ENCODE measurements at regions not wholly inside any gene's neighbourhood (a gene's known extent, or its start where the extent isn't known, plus 50 kb on each side); places are given as distances from the start of the nearest gene placed in this dataset.
A peak's percentile ranks its signal among the peaks of the same experiment; 100 is the strongest.
"Not testable (repeated sequence)": the region's sequence is repeated elsewhere in the genome, so short reads cannot be mapped to it uniquely, and the experiment has no call there.

- peak; percentile 70 for DNase-seq (ENCODE audit: low spot score)
Observed at GRCh38 chr12:89880690-89881350, 172.2 kb upstream of the ATP2B1 start.

DNA sequence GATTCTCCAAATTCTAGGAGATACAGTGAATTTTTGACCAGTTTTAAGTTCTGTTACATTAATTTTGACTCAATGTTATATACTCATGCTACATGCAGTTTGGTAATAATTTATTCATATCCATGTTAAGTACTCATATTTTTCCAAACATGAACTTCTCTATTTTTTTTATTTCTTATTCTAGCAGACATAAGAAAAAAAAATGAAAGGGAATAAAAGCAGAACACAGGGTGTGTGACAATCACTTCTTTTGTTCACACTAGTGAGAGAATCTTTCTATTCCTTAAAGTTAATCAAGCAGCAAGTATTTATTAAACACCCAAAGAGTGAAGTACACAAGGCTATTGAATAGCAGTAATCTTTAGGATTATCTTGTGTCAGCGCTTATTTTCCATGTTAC, 171.1 kb upstream of the ATP2B1 start:
- no peak for DNase-seq (ENCODE audit: low spot score)

DNA sequence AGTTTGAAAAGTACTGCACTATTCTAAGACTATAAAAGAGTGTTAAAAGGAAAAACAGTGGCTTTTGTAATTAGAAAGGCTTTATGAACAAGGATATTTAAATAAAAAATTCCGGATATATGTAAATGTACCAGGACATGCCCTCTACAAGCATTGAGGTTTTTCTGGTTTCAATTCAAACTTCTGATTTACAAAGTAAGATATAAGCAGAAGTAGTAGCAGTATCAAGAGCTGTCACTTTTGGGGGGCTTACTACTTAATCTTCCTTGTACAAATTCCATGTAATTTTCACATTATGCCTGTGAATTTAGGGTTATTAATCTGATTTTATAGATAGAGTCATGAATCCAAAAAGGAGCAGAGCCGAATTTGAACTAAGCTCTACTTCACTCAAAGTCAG, 170.3 kb upstream of the ATP2B1 start:
- no peak for DNase-seq (ENCODE audit: low spot score)

DNA sequence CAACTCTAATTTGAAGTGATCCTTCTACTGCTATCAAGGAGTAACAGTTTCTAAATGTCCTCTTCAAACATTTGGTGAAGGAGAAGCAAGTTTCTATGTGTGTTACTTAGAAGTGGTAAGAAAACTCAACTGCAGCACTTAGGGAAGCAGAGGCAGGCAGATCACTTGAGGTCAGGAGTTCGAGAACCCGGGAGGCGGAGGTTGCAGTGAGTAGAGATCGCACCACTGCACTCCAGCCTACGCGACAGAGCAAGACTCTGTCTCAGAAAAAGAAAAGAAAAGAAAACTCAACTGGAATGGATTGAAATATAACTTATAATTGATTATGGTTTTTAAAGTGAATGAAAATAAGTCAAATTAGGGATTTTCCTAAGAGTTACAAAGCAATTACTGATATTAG, 169.7 kb upstream of the ATP2B1 start:
- DNase-seq (ENCODE audit: low spot score), result no peak

DNA sequence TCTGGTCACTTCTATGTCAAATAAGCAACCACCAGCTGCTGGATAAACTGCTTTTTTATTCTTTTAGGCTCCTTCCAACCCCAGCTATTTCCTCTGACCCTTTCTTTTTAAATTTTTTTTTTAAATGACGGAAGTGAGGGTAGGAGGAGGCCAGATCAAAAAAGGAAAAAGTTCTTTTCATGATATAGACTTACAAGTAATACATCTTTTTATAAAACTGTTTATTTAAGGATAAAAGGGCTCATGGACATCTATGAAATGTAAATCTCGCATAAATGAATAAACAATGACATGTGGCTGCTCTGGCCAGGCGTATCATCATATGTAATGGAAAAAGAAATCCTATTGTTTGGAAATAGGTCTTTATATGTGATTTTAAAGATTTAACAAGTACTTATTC, 169.0 kb upstream of the ATP2B1 start:
- no peak for DNase-seq (ENCODE audit: low spot score)

GRCh38 chr12:89877136-89877535, 168.5 kb upstream of the ATP2B1 start:
- no peak for DNase-seq (ENCODE audit: low spot score)

- no peak for DNase-seq (ENCODE audit: low spot score)
Observed at GRCh38 chr12:89875809-89876208, 167.2 kb upstream of the ATP2B1 start.

- no peak for DNase-seq (ENCODE audit: low spot score)
Observed at GRCh38 chr12:89875225-89875624, 166.6 kb upstream of the ATP2B1 start.

DNA sequence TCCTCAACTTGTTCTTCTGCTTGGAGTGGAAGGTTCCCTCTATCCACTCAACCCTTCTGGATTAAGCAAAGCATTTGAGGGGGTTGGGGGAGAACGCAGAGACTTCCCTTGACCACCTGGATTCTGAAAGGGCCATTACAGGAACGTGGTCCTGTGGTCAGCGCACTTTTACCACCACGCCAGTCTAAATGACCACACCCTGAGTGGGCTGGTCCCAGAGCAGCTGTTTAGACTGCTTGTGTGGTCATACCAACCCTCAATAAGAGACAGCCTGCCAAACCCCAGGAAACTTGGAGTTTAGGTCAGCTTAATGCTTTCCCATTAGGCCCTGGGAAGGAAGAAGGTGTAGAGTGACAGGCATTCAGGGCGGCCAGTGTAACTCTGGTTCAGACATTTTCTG, 165.5 kb upstream of the ATP2B1 start:
- no peak for DNase-seq (ENCODE audit: low spot score)

DNA sequence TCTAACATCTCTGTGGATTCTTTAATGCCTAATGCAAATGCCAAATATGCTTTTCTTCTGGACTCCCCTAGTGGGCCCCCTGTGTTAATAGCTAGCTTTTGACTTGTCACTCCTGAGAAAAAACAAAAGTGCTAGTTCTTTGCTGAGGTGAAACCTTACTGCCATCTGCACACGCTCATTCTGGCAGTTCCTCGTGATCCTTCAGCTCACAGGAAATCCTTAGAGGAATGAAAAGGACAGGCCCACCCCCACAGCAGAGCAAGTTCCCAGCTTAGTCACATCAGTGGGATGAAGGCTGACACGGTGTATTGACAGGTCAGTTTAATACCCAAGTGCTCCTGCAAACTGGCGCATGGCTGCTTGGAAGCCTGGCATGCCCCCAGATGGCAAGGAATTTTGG, 165.1 kb upstream of the ATP2B1 start:
- DNase-seq (ENCODE audit: low spot score), result no peak

DNA sequence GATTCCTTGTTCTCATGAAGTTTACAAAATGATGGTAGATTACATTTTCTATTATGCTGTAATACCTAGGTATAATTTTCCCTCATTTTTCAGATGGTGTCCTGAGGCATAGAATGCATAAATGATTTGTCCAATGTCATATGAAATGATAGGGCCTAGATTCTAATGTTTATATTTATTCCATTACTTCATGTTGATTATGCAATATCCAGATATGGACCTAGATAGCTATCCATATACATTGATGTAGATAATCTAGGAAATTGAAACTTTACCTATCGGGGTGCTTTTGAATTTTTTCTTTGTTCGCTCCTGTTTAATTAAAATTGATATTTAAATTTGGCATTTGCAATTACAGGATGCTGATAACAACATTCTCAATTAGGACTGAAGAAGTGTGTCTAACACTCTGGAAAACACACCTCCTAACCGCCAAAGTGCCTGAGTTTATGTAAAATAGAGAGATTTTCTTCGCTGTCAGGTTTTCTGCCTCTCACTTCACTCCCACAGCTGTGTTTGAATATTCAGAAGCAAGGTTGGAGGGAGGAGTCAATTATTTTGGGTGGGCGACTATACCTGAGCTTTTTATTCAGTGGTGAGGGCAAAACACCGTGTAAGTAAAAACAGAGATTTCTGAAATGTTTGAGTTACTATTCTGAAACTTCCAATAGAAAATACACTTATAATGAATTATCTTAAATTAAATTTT, 164.4 kb upstream of the ATP2B1 start:
- no peak for DNase-seq (ENCODE audit: low spot score)

- DNase-seq (ENCODE audit: low spot score), result no peak
Observed at GRCh38 chr12:89870413-89871184, 162.0 kb upstream of the ATP2B1 start.

GRCh38 chr12:89867611-89868010, 159.0 kb upstream of the ATP2B1 start:
- not testable (repeated sequence) for DNase-seq (ENCODE audit: low spot score)

- no peak for DNase-seq (ENCODE audit: low spot score)
Observed at GRCh38 chr12:89864411-89864810, 155.8 kb upstream of the ATP2B1 start.

- DNase-seq (ENCODE audit: low spot score), result peak; percentile 63
Observed at GRCh38 chr12:89863968-89864367, 155.3 kb upstream of the ATP2B1 start.

DNA sequence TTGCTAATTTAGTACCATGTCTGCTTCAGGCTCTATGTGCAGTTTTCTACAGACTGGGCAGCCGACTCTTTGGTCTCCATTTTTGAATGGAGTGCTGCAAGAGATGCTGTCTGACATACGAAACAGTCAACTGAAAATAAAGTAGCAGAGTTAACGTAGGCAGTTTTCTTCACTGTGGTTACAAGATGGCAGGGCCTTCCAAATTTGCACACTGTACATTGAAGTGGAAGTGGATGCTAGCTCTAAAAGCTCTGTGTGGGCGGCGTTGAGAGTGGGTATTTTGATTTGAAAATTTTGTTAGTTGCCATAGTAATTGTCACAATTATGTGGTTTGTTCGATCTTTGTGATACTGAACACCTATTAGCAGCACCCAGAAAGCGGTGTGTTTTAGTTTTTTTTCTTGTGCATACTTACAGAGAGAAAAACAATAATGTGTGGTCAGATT, 154.9 kb upstream of the ATP2B1 start:
- peak; percentile 65 for DNase-seq (ENCODE audit: low spot score)

GRCh38 chr12:89862511-89863445, 154.1 kb upstream of the ATP2B1 start:
- peak; percentile 73 for DNase-seq (ENCODE audit: low spot score)

GRCh38 chr12:89861086-89861485, 152.4 kb upstream of the ATP2B1 start:
- DNase-seq (ENCODE audit: low spot score), result no peak

GRCh38 chr12:89859508-89860220, 151.0 kb upstream of the ATP2B1 start:
- no peak for DNase-seq (ENCODE audit: low spot score)

DNA sequence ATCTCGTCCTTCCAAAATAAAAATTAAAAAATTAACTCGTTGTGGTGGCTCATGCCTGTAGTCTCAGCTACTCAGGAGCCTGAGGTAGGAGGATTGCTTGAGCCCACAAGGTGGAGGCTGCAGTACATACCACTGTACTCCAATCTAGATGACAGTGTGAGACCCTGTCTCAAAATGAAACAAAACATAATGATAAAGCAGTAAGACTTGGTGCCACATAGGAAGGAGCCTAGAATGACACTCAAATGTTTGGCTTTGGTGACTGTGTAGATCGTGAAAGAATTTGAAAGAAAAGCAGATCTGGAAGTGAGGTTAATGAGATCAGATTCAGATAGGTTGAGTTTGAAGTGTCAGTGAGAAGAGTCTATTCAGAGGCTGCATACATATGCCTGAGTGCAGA, 150.1 kb upstream of the ATP2B1 start:
- DNase-seq (ENCODE audit: low spot score), result peak; percentile 48

DNA sequence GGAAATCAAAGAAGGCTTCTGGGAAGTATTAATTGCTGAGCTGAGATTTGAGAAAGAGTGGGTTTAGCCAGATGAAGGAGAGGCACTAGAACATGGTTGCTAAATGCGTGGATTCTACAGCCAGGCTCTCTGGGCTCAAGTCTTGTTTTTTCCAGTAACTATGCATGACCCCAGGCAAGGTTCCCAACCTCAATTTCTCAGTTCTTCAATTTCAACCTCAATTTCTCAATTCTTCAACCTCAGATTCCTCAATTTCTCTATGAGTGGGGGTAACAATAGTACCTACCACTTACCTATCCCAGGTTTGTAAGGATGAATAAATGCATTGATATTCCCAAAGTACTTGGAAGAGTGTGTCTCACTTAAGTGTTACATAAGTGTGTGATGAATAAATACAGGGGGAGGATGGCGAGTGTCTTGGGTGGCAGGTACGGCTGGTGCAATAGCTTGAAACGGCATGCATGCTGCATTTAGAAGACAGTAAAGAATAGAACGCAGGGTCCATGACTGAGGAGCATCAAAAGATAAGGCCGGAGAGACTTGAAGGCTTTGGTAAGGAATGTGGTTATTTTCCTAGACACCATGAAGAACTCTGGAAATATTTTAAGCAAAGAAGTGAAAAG, 149.1 kb upstream of the ATP2B1 start:
- DNase-seq (ENCODE audit: low spot score), result no peak
